Transverse colon (tissue), 4 donors: ENCODE measurements at regions not wholly inside any gene's neighbourhood (a gene's known extent, or its start where the extent isn't known, plus 50 kb on each side); places are given as distances from the start of the nearest gene placed in this dataset.
"Not testable (repeated sequence)": the region's sequence is repeated elsewhere in the genome, so short reads cannot be mapped to it uniquely, and the experiment has no call there.

ENCODE experiments used
- DNase-seq: peaks from one replicate; pipeline ENCODE4 v3.0.0-alpha.2; 2019
- H3K27ac ChIP-seq, 4 donors: fragments of 200-600 bp; sonication (generic); 2 replicates each; pipeline ENCODE4 v1.5.1; 2016 to 2018; ENCODE audit warnings: inconsistent platforms in 4 of 4
- H3K27me3 ChIP-seq: fragments of 200-600 bp; sonication (generic); 2 replicates; pipeline ENCODE4 v1.5.1; 2017; ENCODE audit warnings: inconsistent platforms
- H3K36me3 ChIP-seq, 4 donors: fragments of 200-600 bp; sonication (generic); 2 replicates each; pipeline ENCODE4 v1.5.1; 2017 to 2019; ENCODE audit warnings: inconsistent platforms in 4 of 4
- H3K4me1 ChIP-seq, 4 donors: fragments of 200-600 bp; sonication (generic); 2 replicates each; pipeline ENCODE4 v1.5.1; 2017 to 2020; ENCODE audit warnings: inconsistent platforms in 4 of 4
- H3K4me3 ChIP-seq, 4 donors: fragments of 200-600 bp; sonication (generic); 1 replicate in 1 of 4; 2 replicates in 3 of 4; pipeline versions ENCODE4 v1.5.1 to v1.6.1; 2017 to 2019; ENCODE audit warnings: inconsistent platforms in 4 of 4
- H3K9me3 ChIP-seq, 2 donors: fragments of 200-600 bp; sonication (generic); 2 replicates each; pipeline ENCODE4 v1.5.1; 2017 to 2019; ENCODE audit warnings: inconsistent platforms in 2 of 2
- EP300 ChIP-seq: sonication (generic); formaldehyde crosslinking; IDR thresholded peaks from one replicate; pipeline ENCODE4 v1.6.1; 2017; ENCODE audit warnings: antibody characterized with exemption, low read depth
- POLR2A ChIP-seq: fragments of 450-650 bp; IDR thresholded peaks from one replicate; pipeline ENCODE4 v1.6.1; 2016; ENCODE audit warnings: antibody characterized with exemption, mild to moderate bottlenecking, moderate library complexity
- POLR2AphosphoS5 ChIP-seq, 3 donors: sonication (generic); formaldehyde crosslinking; IDR thresholded peaks; one replicate each; pipeline ENCODE4 v1.6.1; 2016; ENCODE audit warnings: antibody characterized with exemption in 3 of 3
- WGBS, 2 donors: methylation state at CpG; one replicate each; pipeline ENCODE4 v1.1.5; 2018; ENCODE audit warnings: low coverage in 1 of 2; 5-methylcytosine and 5-hydroxymethylcytosine counted together
- in situ Hi-C, 4 donors: fragments of 200-750 bp; cut with MboI; loops; one replicate each; pipeline versions ENCODE4 v1.15.0 to v1.15.1; 2017; ENCODE audit warnings: low sequenced_read_pairs in 3 of 4, low pct_ligation_motif_present in 1 of 4, low pct_unique_long_range_greater_than_20kb in 1 of 4
- intact Hi-C: fragments of 100-400 bp; cut with DNase I; formaldehyde crosslinking; loops from one replicate; pipeline ENCODE4 v1.15.1; 2023; ENCODE audit warnings: low total_unique reads
- TF ChIP-seq, protein P1 (sequence below), 5 experiments: fragments of 200-600 bp in 3 of 5; fragments of 450-650 bp in 2 of 5; sonication (generic) in 3 of 5; IDR thresholded peaks; 1 replicate in 2 of 5; 2 replicates in 3 of 5; pipeline ENCODE4 v1.5.1; 2016 to 2017; ENCODE audit warnings: antibody characterized with exemption in 5 of 5, inconsistent platforms in 3 of 5, mild to moderate bottlenecking in 2 of 5, moderate library complexity in 1 of 5

DNA sequence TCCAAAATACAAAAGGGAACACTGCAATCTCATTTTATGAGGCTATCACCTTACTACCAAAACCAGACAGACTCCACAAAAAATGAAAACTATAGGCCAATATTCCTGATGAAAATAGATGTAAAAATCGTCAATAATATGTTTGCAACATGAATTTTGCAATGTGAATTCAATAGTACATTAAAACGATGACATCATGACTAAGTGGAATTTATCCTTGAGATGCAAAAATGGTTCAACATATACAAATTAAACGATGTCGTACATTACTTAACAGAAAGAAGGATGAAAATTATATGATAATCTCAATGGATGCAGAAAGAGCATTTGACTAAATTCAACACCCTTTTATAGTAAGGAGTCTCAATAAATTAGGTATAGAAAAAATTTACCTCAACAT, 123.0 kb downstream of the AREG start:
- no peaks in the 10 kb centered on the region for H3K4me1 ChIP-seq
- H3K9me3 ChIP-seq: peaks cover 0 to 10% of the 10 kb centered on the region in 2 donors
- H3K27ac ChIP-seq: no peak overlapping the region
- intact Hi-C loops (no loop called here), in situ Hi-C loops (no loop called here)
- WGBS, 2 donors: 90 to 93% methylated on average over 4 of the region's 4 CpGs
- no peak overlapping the region for H3K4me3 ChIP-seq
- no peaks in the 10 kb centered on the region for H3K36me3 ChIP-seq
- TF ChIP-seq POLR2A (no peak), EP300 (no peak), POLR2AphosphoS5 (IDR thresholded peaks at IDR 0.05) (no peak)
- TF ChIP-seq, protein P1, sequence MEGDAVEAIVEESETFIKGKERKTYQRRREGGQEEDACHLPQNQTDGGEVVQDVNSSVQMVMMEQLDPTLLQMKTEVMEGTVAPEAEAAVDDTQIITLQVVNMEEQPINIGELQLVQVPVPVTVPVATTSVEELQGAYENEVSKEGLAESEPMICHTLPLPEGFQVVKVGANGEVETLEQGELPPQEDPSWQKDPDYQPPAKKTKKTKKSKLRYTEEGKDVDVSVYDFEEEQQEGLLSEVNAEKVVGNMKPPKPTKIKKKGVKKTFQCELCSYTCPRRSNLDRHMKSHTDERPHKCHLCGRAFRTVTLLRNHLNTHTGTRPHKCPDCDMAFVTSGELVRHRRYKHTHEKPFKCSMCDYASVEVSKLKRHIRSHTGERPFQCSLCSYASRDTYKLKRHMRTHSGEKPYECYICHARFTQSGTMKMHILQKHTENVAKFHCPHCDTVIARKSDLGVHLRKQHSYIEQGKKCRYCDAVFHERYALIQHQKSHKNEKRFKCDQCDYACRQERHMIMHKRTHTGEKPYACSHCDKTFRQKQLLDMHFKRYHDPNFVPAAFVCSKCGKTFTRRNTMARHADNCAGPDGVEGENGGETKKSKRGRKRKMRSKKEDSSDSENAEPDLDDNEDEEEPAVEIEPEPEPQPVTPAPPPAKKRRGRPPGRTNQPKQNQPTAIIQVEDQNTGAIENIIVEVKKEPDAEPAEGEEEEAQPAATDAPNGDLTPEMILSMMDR (IDR thresholded peaks at IDR 0.05): no peak
- H3K27me3 ChIP-seq: no peaks in the 10 kb centered on the region
- DNase-seq: no peak

DNA sequence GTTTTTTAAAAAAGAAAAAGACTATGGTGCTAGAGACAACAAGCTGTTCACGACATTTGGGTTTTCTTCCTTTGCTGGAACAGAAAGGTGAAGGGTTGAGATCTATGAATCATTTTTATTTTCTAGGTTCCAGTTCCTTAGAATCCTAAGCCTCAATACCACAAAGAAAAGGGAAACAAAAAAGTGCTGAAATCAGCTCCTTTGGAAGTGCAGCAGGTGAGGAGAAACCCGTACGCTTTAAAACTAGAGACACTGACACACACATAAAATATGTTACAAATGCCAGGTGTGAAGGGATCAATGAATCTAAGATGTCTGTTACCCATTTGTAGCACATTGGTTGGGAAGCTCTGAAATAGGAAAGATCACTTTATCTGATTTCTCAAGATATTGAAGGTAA, 125.2 kb downstream of the AREG start:
- WGBS, 2 donors: 70 to 78% methylated on average over 3 of the region's 3 CpGs
- in situ Hi-C loops (no loop called here), intact Hi-C loops (no loop called here)
- H3K36me3 ChIP-seq: no peaks in the 10 kb centered on the region
- no peak for DNase-seq
- TF ChIP-seq, protein P1 (IDR thresholded peaks at IDR 0.05): no peak
- TF ChIP-seq EP300 (no peak), POLR2A (no peak), POLR2AphosphoS5 (IDR thresholded peaks at IDR 0.05) (no peak)
- H3K4me1 ChIP-seq: no peaks in the 10 kb centered on the region
- H3K27me3 ChIP-seq: no peaks in the 10 kb centered on the region
- H3K9me3 ChIP-seq: peaks cover 0 to 10% of the 10 kb centered on the region in 2 donors
- H3K4me3 ChIP-seq: no peak overlapping the region
- H3K27ac ChIP-seq: no peak overlapping the region

DNA sequence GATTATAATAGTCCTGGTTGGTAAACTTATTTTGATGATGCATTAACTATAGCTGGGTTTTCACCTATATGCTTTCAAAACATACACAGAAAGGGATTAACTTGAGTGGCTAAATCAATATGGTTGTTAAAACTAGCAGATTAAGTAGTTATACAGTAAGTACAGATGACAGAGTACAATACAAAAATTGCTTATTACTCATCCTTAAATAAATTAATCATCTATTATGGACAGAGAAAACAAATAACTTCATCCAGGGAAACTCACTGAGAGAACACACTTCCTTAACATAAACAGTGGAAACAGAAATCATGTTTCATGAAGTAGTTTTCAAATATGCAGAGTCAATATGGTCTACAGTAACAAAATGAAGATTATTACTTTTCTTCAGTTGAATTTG, 133.4 kb downstream of the AREG start:
- no peak for DNase-seq
- Histone ChIP-seq H3K36me3 (no peaks in the 10 kb centered on the region), H3K4me1 (no peaks in the 10 kb centered on the region), H3K4me3 (no peak overlapping the region), H3K9me3 (no peaks in the 10 kb centered on the region), H3K27me3 (no peaks in the 10 kb centered on the region), H3K27ac (no peak overlapping the region)
- intact Hi-C loops (no loop called here), in situ Hi-C loops (no loop called here)
- TF ChIP-seq, protein P1 (IDR thresholded peaks at IDR 0.05): no peak
- TF ChIP-seq EP300 (no peak), POLR2A (no peak), POLR2AphosphoS5 (IDR thresholded peaks at IDR 0.05) (no peak)

GRCh38 chr4:74578865-74579264, 133.9 kb downstream of the AREG start:
- intact Hi-C loops, in situ Hi-C loops, DNase-seq, H3K27me3 ChIP-seq, H3K4me1 ChIP-seq, H3K4me3 ChIP-seq, H3K36me3 ChIP-seq, H3K27ac ChIP-seq, H3K9me3 ChIP-seq: not testable (repeated sequence)
- WGBS, 2 donors: 83 to 89% methylated on average over 10 to 19 of the region's 19 CpGs

DNA sequence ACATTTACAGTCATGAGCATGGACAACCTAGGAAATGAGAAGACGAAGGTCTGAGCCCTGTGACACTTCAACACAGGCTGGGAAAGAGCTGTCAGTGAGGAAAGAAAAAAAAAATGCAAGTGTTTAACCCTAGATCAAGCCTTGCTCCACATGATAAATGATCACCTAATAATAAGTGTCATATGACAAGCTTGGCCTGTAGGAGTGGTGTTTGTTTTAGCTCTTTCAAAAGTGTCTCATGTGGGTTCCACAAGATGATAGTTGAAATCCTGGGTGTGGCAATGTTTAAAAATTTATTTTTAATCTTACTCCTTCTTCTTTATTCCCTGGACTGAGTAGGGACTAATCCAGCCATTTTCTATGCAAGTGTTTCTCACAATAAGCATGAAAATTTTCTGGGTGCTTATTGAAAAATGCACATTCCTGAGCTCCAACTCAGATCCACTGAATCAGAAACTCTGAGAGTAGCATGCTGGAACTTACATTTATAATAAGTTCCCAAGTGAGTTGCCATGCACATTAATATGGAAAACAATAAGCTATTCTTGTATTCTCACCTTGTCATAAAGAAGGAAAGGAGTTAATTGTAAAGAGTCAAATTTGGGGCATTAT, 138.3 kb downstream of the AREG start:
- no peaks in the 10 kb centered on the region for H3K9me3 ChIP-seq
- no peaks in the 10 kb centered on the region for H3K4me1 ChIP-seq
- no peak overlapping the region for H3K27ac ChIP-seq
- intact Hi-C loops (no loop called here), in situ Hi-C loops (no loop called here)
- no peaks in the 10 kb centered on the region for H3K27me3 ChIP-seq
- TF ChIP-seq POLR2A: no peak
- no peak for TF ChIP-seq EP300
- TF ChIP-seq POLR2AphosphoS5 (IDR thresholded peaks at IDR 0.05): no peak
- TF ChIP-seq, protein P1 (IDR thresholded peaks at IDR 0.05): no peak
- H3K36me3 ChIP-seq: no peaks in the 10 kb centered on the region
- DNase-seq: no peak
- no peak overlapping the region for H3K4me3 ChIP-seq
- 0 to 50% methylated on average over 1 of the region's 1 CpG for WGBS, 2 donors
